Uterus (tissue), 3 donors: ENCODE measurements at regions not wholly inside any gene's neighbourhood (a gene's known extent, or its start where the extent isn't known, plus 50 kb on each side); places are given as distances from the start of the nearest gene placed in this dataset.
"Not testable (repeated sequence)": the region's sequence is repeated elsewhere in the genome, so short reads cannot be mapped to it uniquely, and the experiment has no call there.

ENCODE experiments used
- DNase-seq, 2 donors: peaks; one replicate each; pipeline ENCODE4 v3.0.0-alpha.2; 2019 to 2020
- H3K27ac ChIP-seq, 2 donors: fragments of 200-600 bp; sonication (generic); 1 replicate in 1 of 2; 2 replicates in 1 of 2; pipeline ENCODE4 v1.5.1; 2016 to 2018
- H3K27me3 ChIP-seq, 2 donors: fragments of 200-600 bp; sonication (generic); one replicate each; pipeline ENCODE4 v1.5.1; 2018 to 2019; ENCODE audit warnings: control low read depth in 1 of 2
- H3K36me3 ChIP-seq, 2 donors: fragments of 200-600 bp; sonication (generic); one replicate each; pipeline ENCODE4 v1.5.1; 2019; ENCODE audit warnings: control low read depth in 1 of 2
- H3K4me1 ChIP-seq, 2 donors: fragments of 200-600 bp; sonication (generic); one replicate each; pipeline ENCODE4 v1.5.1; 2018 to 2019; ENCODE audit warnings: control low read depth in 1 of 2
- H3K4me3 ChIP-seq, 2 donors: fragments of 200-600 bp; sonication (generic); 1 replicate in 1 of 2; 2 replicates in 1 of 2; pipeline ENCODE4 v1.5.1; 2018 to 2019; ENCODE audit warnings: mild to moderate bottlenecking in 1 of 2
- H3K9me3 ChIP-seq, 2 donors: fragments of 200-600 bp; sonication (generic); one replicate each; pipeline ENCODE4 v1.5.1; 2019; ENCODE audit warnings: control low read depth in 1 of 2
- CTCF ChIP-seq, 4 experiments: fragments of 200-600 bp in 2 of 4; fragments of 450-650 bp in 2 of 4; sonication (generic) in 2 of 4; IDR thresholded peaks; one replicate each; pipeline ENCODE4 v1.5.1; 2016 to 2019; ENCODE audit warnings: antibody characterized with exemption in 4 of 4, mild to moderate bottlenecking in 2 of 4, moderate library complexity in 1 of 4
- POLR2A ChIP-seq, 2 donors: fragments of 450-650 bp; IDR thresholded peaks; one replicate each; pipeline ENCODE4 v1.6.1; 2016; ENCODE audit warnings: antibody characterized with exemption in 2 of 2, mild to moderate bottlenecking in 1 of 2, moderate library complexity in 1 of 2
- intact Hi-C: fragments of 100-400 bp; cut with DNase I; formaldehyde crosslinking; loops from one replicate; pipeline ENCODE4 v1.15.1; 2023; ENCODE audit warnings: low total_unique reads
- donor health status: DM: yes; HTN: yes; CAD: no.

DNA sequence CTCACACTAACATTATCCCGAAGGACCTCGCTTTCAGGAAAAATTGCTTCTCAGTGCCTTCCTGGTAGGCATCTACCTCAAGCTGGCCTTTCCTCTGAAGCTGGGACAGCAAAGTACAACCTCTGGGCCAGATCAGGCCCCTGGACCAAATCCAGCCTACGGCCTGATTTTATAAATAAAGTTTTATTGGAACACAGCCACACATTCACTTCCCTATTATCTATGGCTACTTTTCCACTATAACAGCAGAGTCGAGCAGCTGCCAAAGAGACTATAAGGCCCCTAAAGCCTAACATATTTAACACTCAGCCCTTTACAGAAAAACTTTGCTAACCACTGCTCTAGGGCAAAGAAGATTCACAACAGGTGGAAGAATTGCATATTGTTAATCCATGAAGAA is 554.3 kb downstream of the NTRK3 start:
- no peaks in the 10 kb centered on the region for H3K4me1 ChIP-seq
- intact Hi-C loops = no loop called here
- no peak for DNase-seq
- no peak for TF ChIP-seq POLR2A (IDR thresholded peaks at IDR 0.05)
- TF ChIP-seq CTCF (IDR thresholded peaks at IDR 0.05) = no peak
- no peaks in the 10 kb centered on the region for H3K36me3 ChIP-seq
- no peaks in the 10 kb centered on the region for H3K9me3 ChIP-seq
- no peak overlapping the region for H3K4me3 ChIP-seq
- H3K27me3 ChIP-seq = no peaks in the 10 kb centered on the region
- no peak overlapping the region for H3K27ac ChIP-seq

- H3K9me3 ChIP-seq, H3K4me3 ChIP-seq, H3K27ac ChIP-seq, H3K36me3 ChIP-seq, DNase-seq, H3K4me1 ChIP-seq, H3K27me3 ChIP-seq, intact Hi-C loops: not testable (repeated sequence)
These were observed 558.1 kb downstream of the NTRK3 start for GRCh38 chr15:87698467-87698866.

DNA sequence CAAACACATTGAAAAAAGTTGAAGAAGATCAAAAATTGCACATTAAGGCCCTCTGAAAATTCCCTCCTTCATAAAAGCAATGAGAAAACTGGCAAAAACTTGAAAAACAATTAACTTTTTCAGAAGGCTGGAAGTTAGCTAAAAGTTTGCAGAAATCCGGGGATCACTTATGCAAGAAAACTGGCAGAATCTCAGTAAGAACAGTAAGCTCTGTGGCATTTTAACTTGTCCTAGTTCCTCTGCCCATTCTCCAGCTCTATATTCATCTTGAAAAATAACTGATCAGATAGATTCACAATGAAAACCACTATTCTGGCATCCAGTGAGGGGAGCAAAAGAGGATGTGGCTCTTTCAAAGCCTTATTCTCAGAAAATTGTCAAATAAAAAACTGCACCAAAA is 566.8 kb downstream of the NTRK3 start:
- no peak for DNase-seq
- Histone ChIP-seq H3K9me3 (no peaks in the 10 kb centered on the region), H3K36me3 (no peaks in the 10 kb centered on the region), H3K4me1 (no peaks in the 10 kb centered on the region), H3K4me3 (no peak overlapping the region), H3K27me3 (no peaks in the 10 kb centered on the region), H3K27ac (no peak overlapping the region)
- intact Hi-C loops = no loop called here
- TF ChIP-seq POLR2A (IDR thresholded peaks at IDR 0.05) = no peak
- no peak for TF ChIP-seq CTCF (IDR thresholded peaks at IDR 0.05)

DNA sequence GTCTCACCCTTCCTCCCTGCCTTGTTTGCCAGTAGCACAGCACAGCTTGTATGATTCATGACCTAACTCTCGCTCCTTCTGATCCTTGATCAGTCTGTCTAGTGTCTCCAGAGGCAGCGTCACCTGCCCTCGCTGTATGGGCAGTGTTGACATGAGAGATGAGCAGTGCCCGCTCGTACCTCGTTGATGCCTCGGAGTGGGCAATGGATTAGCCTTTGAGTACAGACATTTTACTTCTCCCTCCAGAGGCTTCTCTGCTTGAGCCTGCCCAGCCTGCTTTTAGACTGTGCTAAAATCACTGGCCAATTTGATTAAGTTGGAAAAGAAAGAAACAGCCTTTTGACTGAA is 569.0 kb downstream of the NTRK3 start:
- no peaks in the 10 kb centered on the region for H3K9me3 ChIP-seq
- no peak for DNase-seq
- H3K4me3 ChIP-seq = no peak overlapping the region
- no peak overlapping the region for H3K27ac ChIP-seq
- intact Hi-C loops = no loop called here
- TF ChIP-seq POLR2A (IDR thresholded peaks at IDR 0.05) (no peak), CTCF (IDR thresholded peaks at IDR 0.05) (no peak)
- no peaks in the 10 kb centered on the region for H3K4me1 ChIP-seq
- no peaks in the 10 kb centered on the region for H3K36me3 ChIP-seq
- no peaks in the 10 kb centered on the region for H3K27me3 ChIP-seq

GRCh38 chr15:87686841-87687522 is 569.6 kb downstream of the NTRK3 start:
- Histone ChIP-seq H3K9me3 (no peaks in the 10 kb centered on the region), H3K27me3 (no peaks in the 10 kb centered on the region), H3K27ac (no peak overlapping the region), H3K4me3 (no peak overlapping the region), H3K36me3 (no peaks in the 10 kb centered on the region), H3K4me1 (no peaks in the 10 kb centered on the region)
- TF ChIP-seq CTCF (IDR thresholded peaks at IDR 0.05) = no peak
- intact Hi-C loops = no loop called here
- DNase-seq = no peak

DNA sequence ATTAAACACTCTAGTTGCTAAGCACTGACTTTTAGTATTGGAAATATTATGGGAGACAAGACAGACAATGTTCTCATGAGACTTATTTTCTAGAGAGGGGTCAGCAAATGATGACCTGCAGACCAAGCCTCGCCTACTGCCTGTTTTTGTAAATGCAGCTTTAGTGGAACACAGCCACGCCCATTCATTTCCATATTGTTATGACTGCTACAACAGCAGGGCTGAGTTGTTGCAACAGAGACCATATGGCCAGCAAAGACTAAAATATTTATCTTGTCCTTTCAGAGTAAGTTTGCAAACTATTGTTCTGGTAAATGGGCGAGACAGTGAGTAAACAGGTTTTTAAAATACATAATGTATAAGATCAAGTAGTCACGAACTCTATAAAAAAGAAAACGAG is 570.2 kb downstream of the NTRK3 start:
- H3K27me3 ChIP-seq = no peaks in the 10 kb centered on the region
- H3K27ac ChIP-seq = no peak overlapping the region
- H3K9me3 ChIP-seq = no peaks in the 10 kb centered on the region
- TF ChIP-seq POLR2A (IDR thresholded peaks at IDR 0.05) = no peak
- no peak for TF ChIP-seq CTCF (IDR thresholded peaks at IDR 0.05)
- DNase-seq = no peak
- no peaks in the 10 kb centered on the region for H3K4me1 ChIP-seq
- H3K36me3 ChIP-seq = no peaks in the 10 kb centered on the region
- intact Hi-C loops = no loop called here
- no peak overlapping the region for H3K4me3 ChIP-seq
